Liver (tissue), 8 donors: ENCODE measurements at regions not wholly inside any gene's neighbourhood (a gene's known extent, or its start where the extent isn't known, plus 50 kb on each side); places are given as distances from the start of the nearest gene placed in this dataset.

Source experiments
- DNase-seq: peaks from one replicate; pipeline ENCODE4 v3.0.0-alpha.2; 2017; ENCODE audit warnings: low spot score
- H3K27ac ChIP-seq, 2 donors: one replicate each; pipeline ENCODE4 v1.7.0; 2013; ENCODE audit warnings: inconsistent platforms in 2 of 2, low read length in 2 of 2, control low read depth in 1 of 2, low read depth in 1 of 2, mild to moderate bottlenecking in 1 of 2
- H3K27me3 ChIP-seq, 4 donors: one replicate each; pipeline versions ENCODE4 v1.6.1 to v1.7.0; 2013; ENCODE audit warnings: low read length in 3 of 4, inconsistent platforms in 1 of 4, mild to moderate bottlenecking in 1 of 4, moderate library complexity in 1 of 4; ENCODE audit not compliant: control insufficient read depth in 4 of 4, insufficient read depth in 4 of 4
- H3K36me3 ChIP-seq, 4 donors: one replicate each; pipeline versions ENCODE4 v1.6.1 to v1.7.0; 2013; ENCODE audit warnings: low read length in 3 of 4, mild to moderate bottlenecking in 3 of 4, low read depth in 1 of 4, moderate library complexity in 1 of 4; ENCODE audit not compliant: control insufficient read depth in 4 of 4, insufficient read depth in 3 of 4
- H3K4me1 ChIP-seq, 4 donors: one replicate each; pipeline versions ENCODE4 v1.6.1 to v1.7.0; 2013; ENCODE audit warnings: low read length in 3 of 4, mild to moderate bottlenecking in 3 of 4, moderate library complexity in 1 of 4; ENCODE audit not compliant: control insufficient read depth in 4 of 4, insufficient read depth in 4 of 4
- H3K4me3 ChIP-seq, 3 donors: one replicate each; pipeline versions ENCODE4 v1.6.1 to v1.7.0; 2013; ENCODE audit warnings: low read length in 3 of 3, control low read depth in 1 of 3, low read depth in 1 of 3, mild to moderate bottlenecking in 1 of 3
- H3K9ac ChIP-seq, 2 donors: one replicate each; pipeline ENCODE4 v1.7.0; 2013; ENCODE audit warnings: low read length in 2 of 2, mild to moderate bottlenecking in 2 of 2, moderate library complexity in 2 of 2, control low read depth in 1 of 2, low read depth in 1 of 2
- H3K9me3 ChIP-seq, 4 donors: one replicate each; pipeline versions ENCODE4 v1.6.1 to v1.7.0; 2013; ENCODE audit warnings: low read length in 3 of 4; ENCODE audit not compliant: control insufficient read depth in 4 of 4
- EGR1 ChIP-seq, 2 donors: IDR thresholded peaks; 2 replicates each; pipeline ENCODE4 v1.6.1; 2016 to 2018; ENCODE audit warnings: antibody characterized with exemption in 2 of 2, low read depth in 2 of 2
- FOXA1 ChIP-seq: IDR thresholded peaks from 2 replicates; pipeline ENCODE4 v1.6.1; 2016; ENCODE audit warnings: antibody characterized with exemption
- FOXA2 ChIP-seq: IDR thresholded peaks from 2 replicates; pipeline ENCODE4 v1.6.1; 2016; ENCODE audit warnings: antibody characterized with exemption
- GABPA ChIP-seq, 2 donors: IDR thresholded peaks in 1 of 2; conservative IDR thresholded peaks in 1 of 2; 2 replicates each; pipeline ENCODE4 v1.6.1; 2016; ENCODE audit warnings: antibody characterized with exemption in 2 of 2, mild to moderate bottlenecking in 1 of 2, moderate library complexity in 1 of 2
- HNF4A ChIP-seq, 2 donors: conservative IDR thresholded peaks; 2 replicates each; pipeline ENCODE4 v1.6.1; 2016; ENCODE audit warnings: antibody characterized with exemption in 2 of 2, mild to moderate bottlenecking in 2 of 2
- HNF4G ChIP-seq: IDR thresholded peaks from 2 replicates; pipeline ENCODE4 v1.6.1; 2016; ENCODE audit warnings: antibody characterized with exemption
- JUND ChIP-seq, 2 donors: IDR thresholded peaks; 2 replicates each; pipeline ENCODE4 v1.6.1; 2016; ENCODE audit warnings: antibody characterized with exemption in 2 of 2
- NR2F2 ChIP-seq: IDR thresholded peaks from 2 replicates; pipeline ENCODE4 v1.6.1; 2016; ENCODE audit warnings: antibody characterized with exemption
- RAD21 ChIP-seq, 2 donors: IDR thresholded peaks; 2 replicates each; pipeline ENCODE4 v1.6.1; 2016; ENCODE audit warnings: antibody characterized with exemption in 2 of 2, mild to moderate bottlenecking in 2 of 2
- RXRA ChIP-seq, 2 donors: IDR thresholded peaks; 2 replicates each; pipeline ENCODE4 v1.6.1; 2017 to 2018; ENCODE audit warnings: antibody characterized with exemption in 2 of 2, mild to moderate bottlenecking in 1 of 2
- SP1 ChIP-seq: IDR thresholded peaks from 2 replicates; pipeline ENCODE4 v1.6.1; 2018; ENCODE audit warnings: antibody characterized with exemption, mild to moderate bottlenecking
- TAF1 ChIP-seq: conservative IDR thresholded peaks from 2 replicates; pipeline ENCODE4 v1.6.1; 2016; ENCODE audit warnings: antibody characterized with exemption, mild to moderate bottlenecking
- YY1 ChIP-seq: IDR thresholded peaks from 2 replicates; pipeline ENCODE4 v1.6.1; 2016; ENCODE audit warnings: antibody characterized with exemption, mild to moderate bottlenecking
- WGBS: extraction: QIAGEN DNeasy Blood & Tissue Kit; methylation state at CpG from one replicate; pipeline ENCODE4 v1.1.7; 2013; 5-methylcytosine and 5-hydroxymethylcytosine counted together
- TF ChIP-seq, protein P1 (sequence below): IDR thresholded peaks from 2 replicates; pipeline ENCODE4 v1.6.1; 2016; ENCODE audit warnings: antibody characterized with exemption
- TF ChIP-seq, protein P2 (sequence below): IDR thresholded peaks from 2 replicates; pipeline ENCODE4 v1.6.1; 2016; ENCODE audit warnings: antibody characterized with exemption
- TF ChIP-seq, protein P3 (sequence below): IDR thresholded peaks from 2 replicates; pipeline ENCODE4 v1.6.1; 2016; ENCODE audit warnings: antibody characterized with exemption
- TF ChIP-seq, protein P4 (sequence below): fragments of 150-350 bp; IDR thresholded peaks from 2 replicates; pipeline ENCODE4 v1.5.1; 2017; ENCODE audit warnings: improper control_type of control experiment, low read depth, low read length; ENCODE audit not compliant: missing input control
- donor health status: healthy.
- donor health status: healthy.
- donor health status: healthy.
- donor health status: healthy.
- donor health status: healthy.

DNA sequence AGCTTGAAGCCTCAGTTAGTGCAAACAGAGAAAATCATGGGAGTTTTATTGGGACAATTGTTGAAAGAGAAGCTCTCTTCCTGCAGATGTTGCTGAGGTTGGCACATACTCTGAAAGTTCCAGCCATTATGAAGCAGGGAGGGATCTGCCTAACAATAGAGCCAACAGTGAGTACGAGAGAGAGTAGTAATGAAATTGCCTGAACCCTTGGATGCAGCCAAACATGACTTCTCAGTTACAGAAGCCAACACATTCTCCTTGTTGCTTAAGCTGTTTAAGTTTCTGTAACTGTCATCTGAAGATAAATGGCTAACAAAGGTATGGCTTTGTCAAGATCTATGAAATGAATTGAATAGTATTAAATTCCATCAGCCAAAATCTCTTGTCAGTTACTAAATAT is 211.0 kb upstream of the TTC14 start:
- H3K36me3 ChIP-seq: no peaks in the 10 kb centered on the region
- TF ChIP-seq, protein P1, sequence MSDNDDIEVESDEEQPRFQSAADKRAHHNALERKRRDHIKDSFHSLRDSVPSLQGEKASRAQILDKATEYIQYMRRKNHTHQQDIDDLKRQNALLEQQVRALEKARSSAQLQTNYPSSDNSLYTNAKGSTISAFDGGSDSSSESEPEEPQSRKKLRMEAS: no peak
- no peak for TF ChIP-seq SP1
- TF ChIP-seq RAD21 (IDR thresholded peaks at IDR 0.05): no peak
- no peak for TF ChIP-seq FOXA1
- TF ChIP-seq TAF1: no peak
- TF ChIP-seq EGR1 (IDR thresholded peaks at IDR 0.05; ENCODE audit: low read depth in 2 of 2): no peak
- TF ChIP-seq, protein P2, sequence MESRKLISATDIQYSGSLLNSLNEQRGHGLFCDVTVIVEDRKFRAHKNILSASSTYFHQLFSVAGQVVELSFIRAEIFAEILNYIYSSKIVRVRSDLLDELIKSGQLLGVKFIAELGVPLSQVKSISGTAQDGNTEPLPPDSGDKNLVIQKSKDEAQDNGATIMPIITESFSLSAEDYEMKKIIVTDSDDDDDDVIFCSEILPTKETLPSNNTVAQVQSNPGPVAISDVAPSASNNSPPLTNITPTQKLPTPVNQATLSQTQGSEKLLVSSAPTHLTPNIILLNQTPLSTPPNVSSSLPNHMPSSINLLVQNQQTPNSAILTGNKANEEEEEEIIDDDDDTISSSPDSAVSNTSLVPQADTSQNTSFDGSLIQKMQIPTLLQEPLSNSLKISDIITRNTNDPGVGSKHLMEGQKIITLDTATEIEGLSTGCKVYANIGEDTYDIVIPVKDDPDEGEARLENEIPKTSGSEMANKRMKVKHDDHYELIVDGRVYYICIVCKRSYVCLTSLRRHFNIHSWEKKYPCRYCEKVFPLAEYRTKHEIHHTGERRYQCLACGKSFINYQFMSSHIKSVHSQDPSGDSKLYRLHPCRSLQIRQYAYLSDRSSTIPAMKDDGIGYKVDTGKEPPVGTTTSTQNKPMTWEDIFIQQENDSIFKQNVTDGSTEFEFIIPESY: no peak
- TF ChIP-seq GABPA (IDR thresholded peaks at IDR 0.05 in 1 of 2, conservative IDR thresholded peaks at IDR 0.05 in 1 of 2): no peak
- no peak for TF ChIP-seq JUND (IDR thresholded peaks at IDR 0.05)
- 47% methylated on average over 1 of the region's 1 CpG for WGBS

DNA sequence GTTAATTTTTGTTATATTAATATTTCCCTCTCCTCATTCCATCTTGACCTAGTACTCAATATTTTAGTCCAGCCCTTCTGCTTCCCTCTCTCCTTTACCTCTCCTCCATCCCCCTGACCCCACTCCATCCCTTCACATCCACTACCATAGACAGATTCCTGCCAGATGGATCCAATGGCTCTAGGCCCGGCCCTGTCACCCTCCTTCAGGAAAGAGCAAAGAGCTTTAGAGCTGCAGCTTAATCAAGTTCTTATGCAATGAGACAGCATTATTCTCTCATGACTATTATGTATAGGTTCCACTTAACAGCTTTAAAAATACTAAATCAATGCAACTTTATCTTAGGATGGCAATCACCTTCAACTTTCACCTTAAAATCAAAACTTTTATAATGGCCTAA is 200.7 kb upstream of the TTC14 start:
- Histone ChIP-seq H3K27ac (no peak overlapping the region), H3K9me3 (no peaks in the 10 kb centered on the region), H3K9ac (no peak overlapping the region), H3K36me3 (no peaks in the 10 kb centered on the region), H3K27me3 (no peaks in the 10 kb centered on the region), H3K4me3 (no peak overlapping the region), H3K4me1 (no peaks in the 10 kb centered on the region)
- WGBS: 62% methylated on average over 1 of the region's 1 CpG
- TF ChIP-seq SP1: no peak
- TF ChIP-seq HNF4A (conservative IDR thresholded peaks at IDR 0.05): no peak
- TF ChIP-seq NR2F2: no peak
- no peak for TF ChIP-seq JUND (IDR thresholded peaks at IDR 0.05)
- no peak for TF ChIP-seq TAF1
- TF ChIP-seq FOXA2: no peak
- DNase-seq: no peak

More for the DNA sequence above, 211.0 kb upstream of the TTC14 start:
- H3K9me3 ChIP-seq: no peaks in the 10 kb centered on the region
- no peak for DNase-seq
- H3K9ac ChIP-seq: no peak overlapping the region
- no peak overlapping the region for H3K4me3 ChIP-seq
- no peak overlapping the region for H3K27ac ChIP-seq
- no peaks in the 10 kb centered on the region for H3K4me1 ChIP-seq
- H3K27me3 ChIP-seq: no peaks in the 10 kb centered on the region

DNA sequence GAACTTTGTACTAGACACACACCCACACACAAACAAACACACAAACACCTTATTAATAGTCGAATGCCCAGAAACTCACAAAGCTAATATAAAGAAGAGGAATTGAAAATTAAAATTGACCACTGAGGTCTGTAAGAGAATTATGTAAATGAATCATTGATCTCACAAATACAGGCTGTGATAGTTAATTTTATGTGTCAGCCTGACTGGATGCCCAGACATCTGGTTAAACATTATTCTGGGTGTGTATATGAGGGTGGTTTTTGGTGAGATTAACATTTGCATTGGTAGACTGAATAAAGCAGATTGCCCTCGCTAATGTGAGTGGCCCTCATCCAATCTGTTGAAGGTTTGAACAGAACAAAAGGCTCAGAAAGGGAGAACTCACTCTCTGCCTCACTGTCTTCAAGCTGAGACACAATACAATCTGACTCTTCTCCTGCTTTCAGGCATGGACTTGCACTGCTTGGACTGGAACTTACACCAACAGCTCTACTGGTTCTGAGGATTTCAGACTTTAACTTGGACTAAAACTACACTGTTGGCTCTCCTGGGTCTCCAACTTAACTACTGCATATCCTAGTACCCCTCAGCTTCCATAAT is 199.4 kb upstream of the TTC14 start:
- no peaks in the 10 kb centered on the region for H3K4me1 ChIP-seq
- no peak overlapping the region for H3K27ac ChIP-seq
- no peaks in the 10 kb centered on the region for H3K27me3 ChIP-seq
- H3K9me3 ChIP-seq: no peaks in the 10 kb centered on the region
- H3K4me3 ChIP-seq: no peak overlapping the region
- WGBS: 49% methylated on average over 2 of the region's 2 CpGs
- no peak overlapping the region for H3K9ac ChIP-seq
- DNase-seq: no peak
- no peaks in the 10 kb centered on the region for H3K36me3 ChIP-seq
- no peak for TF ChIP-seq RXRA (IDR thresholded peaks at IDR 0.05)
- no peak for TF ChIP-seq FOXA1
- TF ChIP-seq, protein P3, sequence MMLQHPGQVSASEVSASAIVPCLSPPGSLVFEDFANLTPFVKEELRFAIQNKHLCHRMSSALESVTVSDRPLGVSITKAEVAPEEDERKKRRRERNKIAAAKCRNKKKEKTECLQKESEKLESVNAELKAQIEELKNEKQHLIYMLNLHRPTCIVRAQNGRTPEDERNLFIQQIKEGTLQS: no peak
- TF ChIP-seq, protein P4, sequence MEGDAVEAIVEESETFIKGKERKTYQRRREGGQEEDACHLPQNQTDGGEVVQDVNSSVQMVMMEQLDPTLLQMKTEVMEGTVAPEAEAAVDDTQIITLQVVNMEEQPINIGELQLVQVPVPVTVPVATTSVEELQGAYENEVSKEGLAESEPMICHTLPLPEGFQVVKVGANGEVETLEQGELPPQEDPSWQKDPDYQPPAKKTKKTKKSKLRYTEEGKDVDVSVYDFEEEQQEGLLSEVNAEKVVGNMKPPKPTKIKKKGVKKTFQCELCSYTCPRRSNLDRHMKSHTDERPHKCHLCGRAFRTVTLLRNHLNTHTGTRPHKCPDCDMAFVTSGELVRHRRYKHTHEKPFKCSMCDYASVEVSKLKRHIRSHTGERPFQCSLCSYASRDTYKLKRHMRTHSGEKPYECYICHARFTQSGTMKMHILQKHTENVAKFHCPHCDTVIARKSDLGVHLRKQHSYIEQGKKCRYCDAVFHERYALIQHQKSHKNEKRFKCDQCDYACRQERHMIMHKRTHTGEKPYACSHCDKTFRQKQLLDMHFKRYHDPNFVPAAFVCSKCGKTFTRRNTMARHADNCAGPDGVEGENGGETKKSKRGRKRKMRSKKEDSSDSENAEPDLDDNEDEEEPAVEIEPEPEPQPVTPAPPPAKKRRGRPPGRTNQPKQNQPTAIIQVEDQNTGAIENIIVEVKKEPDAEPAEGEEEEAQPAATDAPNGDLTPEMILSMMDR: no peak
- no peak for TF ChIP-seq JUND (IDR thresholded peaks at IDR 0.05)
- TF ChIP-seq EGR1 (IDR thresholded peaks at IDR 0.05; ENCODE audit: low read depth in 2 of 2): no peak
- TF ChIP-seq, protein P1: no peak
- TF ChIP-seq, protein P2: no peak
- TF ChIP-seq NR2F2: no peak
- TF ChIP-seq SP1: no peak
- no peak for TF ChIP-seq YY1
- no peak for TF ChIP-seq TAF1
- no peak for TF ChIP-seq HNF4G
